CD4-positive, alpha-beta T cell (primary cell): ENCODE measurements at regions not wholly inside any gene's neighbourhood (a gene's known extent, or its start where the extent isn't known, plus 50 kb on each side); places are given as distances from the start of the nearest gene placed in this dataset.
"Not testable (repeated sequence)": the region's sequence is repeated elsewhere in the genome, so short reads cannot be mapped to it uniquely, and the experiment has no call there.

Source experiments
- ATAC-seq: fragments of 200-7000 bp; cut with Tn5 transposase; one replicate; pipeline ENCODE4 v1.10.0; 2022; ENCODE audit warnings: mild to moderate bottlenecking; ENCODE audit not compliant: poor library complexity
- CTCF ChIA-PET: fragments of 350-600 bp; sonication (Branson Sonifier 250); formaldehyde crosslinking; loops from one replicate; lab custom pipeline; 2021; ENCODE audit warnings: antibody characterized with exemption, inconsistent platforms; lab: Charles Lee
- POLR2A ChIA-PET: fragments of 350-600 bp; sonication (Branson Sonifier 250); formaldehyde crosslinking; loops from one replicate; lab custom pipeline; 2021; ENCODE audit warnings: antibody characterized with exemption, inconsistent platforms; lab: Charles Lee
- DNase-seq, 14 experiments: peaks; one replicate each; pipeline ENCODE4 v3.0.0-alpha.2; 2013 to 2020; ENCODE audit warnings: mixed read lengths in 2 of 14
- H3K27ac ChIP-seq, 2 donors: one replicate each; pipeline versions ENCODE4 v1.5.1 to v1.7.0; 2013; ENCODE audit warnings: low read length in 2 of 2, low read depth in 1 of 2, mild to moderate bottlenecking in 1 of 2
- H3K27me3 ChIP-seq, 2 experiments: 1 replicate in 1 of 2; 2 replicates in 1 of 2; pipeline versions ENCODE4 v1.6.1 to v1.7.0; 2013; ENCODE audit warnings: low read length in 2 of 2, control low read depth in 1 of 2, mild to moderate bottlenecking in 1 of 2, moderate library complexity in 1 of 2; ENCODE audit not compliant: insufficient read depth in 2 of 2, control insufficient read depth in 1 of 2
- H3K36me3 ChIP-seq: one replicate; pipeline ENCODE4 v1.6.1; 2013; ENCODE audit warnings: low read length, control low read depth; ENCODE audit not compliant: insufficient read depth
- H3K4me1 ChIP-seq: one replicate; pipeline ENCODE4 v1.6.1; 2013; ENCODE audit warnings: low read length, control low read depth; ENCODE audit not compliant: insufficient read depth
- H3K4me3 ChIP-seq: one replicate; pipeline ENCODE4 v1.5.1; 2013; ENCODE audit warnings: mild to moderate bottlenecking, low read length, moderate library complexity
- H3K9me3 ChIP-seq, 2 experiments: 1 replicate in 1 of 2; 2 replicates in 1 of 2; pipeline versions ENCODE4 v1.6.1 to v1.7.0; 2013; ENCODE audit warnings: low read length in 2 of 2, mild to moderate bottlenecking in 2 of 2, control low read depth in 1 of 2, moderate library complexity in 1 of 2; ENCODE audit not compliant: control insufficient read depth in 1 of 2, insufficient read depth in 1 of 2
- H3K27ac Mint-ChIP-seq: one replicate; pipeline ENCODE4 v1.8.0; 2020; ENCODE audit warnings: mixed read lengths
- H3K27me3 Mint-ChIP-seq: one replicate; pipeline ENCODE4 v1.8.0; 2021; ENCODE audit warnings: mixed read lengths
- H3K36me3 Mint-ChIP-seq: one replicate; pipeline ENCODE4 v1.8.0; 2021; ENCODE audit warnings: low read depth, mixed read lengths
- H3K4me1 Mint-ChIP-seq: one replicate; pipeline ENCODE4 v1.8.0; 2021; ENCODE audit warnings: low read depth, mixed read lengths
- H3K4me3 Mint-ChIP-seq: one replicate; pipeline ENCODE4 v1.8.0; 2020; ENCODE audit warnings: mild to moderate bottlenecking, mixed read lengths
- H3K9me3 Mint-ChIP-seq: one replicate; pipeline ENCODE4 v1.8.0; 2020; ENCODE audit warnings: mixed read lengths
- intact Hi-C, 2 experiments: fragments of 100-400 bp; cut with DNase I in 1 of 2; cut with micrococcal nuclease in 1 of 2; formaldehyde crosslinking; loops; one replicate each; pipeline versions ENCODE4 v1.15.1 to v1.9.0; 2023 to 2025; cut with DNase I, micrococcal nuclease
- TF ChIP-seq, protein P1 (sequence below): fragments of 200-600 bp; IDR thresholded peaks from one replicate; pipeline ENCODE4 v1.8.0; 2022; ENCODE audit warnings: antibody characterized with exemption, mild to moderate bottlenecking

GRCh38 chr10:21441625-21442024 lies 83.9 kb downstream of the SKIDA1 start:
- Mint-ChIP-seq H3K27ac (no peak overlapping the region), H3K4me3 (no peak overlapping the region), H3K36me3 (no peaks in the 10 kb centered on the region), H3K9me3 (no peaks in the 10 kb centered on the region), H3K4me1 (no peaks in the 10 kb centered on the region), H3K27me3 (no peaks in the 10 kb centered on the region)
- TF ChIP-seq, protein P1, sequence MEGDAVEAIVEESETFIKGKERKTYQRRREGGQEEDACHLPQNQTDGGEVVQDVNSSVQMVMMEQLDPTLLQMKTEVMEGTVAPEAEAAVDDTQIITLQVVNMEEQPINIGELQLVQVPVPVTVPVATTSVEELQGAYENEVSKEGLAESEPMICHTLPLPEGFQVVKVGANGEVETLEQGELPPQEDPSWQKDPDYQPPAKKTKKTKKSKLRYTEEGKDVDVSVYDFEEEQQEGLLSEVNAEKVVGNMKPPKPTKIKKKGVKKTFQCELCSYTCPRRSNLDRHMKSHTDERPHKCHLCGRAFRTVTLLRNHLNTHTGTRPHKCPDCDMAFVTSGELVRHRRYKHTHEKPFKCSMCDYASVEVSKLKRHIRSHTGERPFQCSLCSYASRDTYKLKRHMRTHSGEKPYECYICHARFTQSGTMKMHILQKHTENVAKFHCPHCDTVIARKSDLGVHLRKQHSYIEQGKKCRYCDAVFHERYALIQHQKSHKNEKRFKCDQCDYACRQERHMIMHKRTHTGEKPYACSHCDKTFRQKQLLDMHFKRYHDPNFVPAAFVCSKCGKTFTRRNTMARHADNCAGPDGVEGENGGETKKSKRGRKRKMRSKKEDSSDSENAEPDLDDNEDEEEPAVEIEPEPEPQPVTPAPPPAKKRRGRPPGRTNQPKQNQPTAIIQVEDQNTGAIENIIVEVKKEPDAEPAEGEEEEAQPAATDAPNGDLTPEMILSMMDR = no peak
- ChIA-PET POLR2A (no interaction called here), CTCF (no interaction called here)
- H3K36me3 ChIP-seq = no peaks in the 10 kb centered on the region
- DNase-seq (no peak), ATAC-seq (no peak)
- no peaks in the 10 kb centered on the region for H3K4me1 ChIP-seq
- intact Hi-C loops = no loop called here
- no peak overlapping the region for H3K27ac ChIP-seq
- H3K27me3 ChIP-seq = no peaks in the 10 kb centered on the region
- no peaks in the 10 kb centered on the region for H3K9me3 ChIP-seq
- H3K4me3 ChIP-seq = no peak overlapping the region

DNA sequence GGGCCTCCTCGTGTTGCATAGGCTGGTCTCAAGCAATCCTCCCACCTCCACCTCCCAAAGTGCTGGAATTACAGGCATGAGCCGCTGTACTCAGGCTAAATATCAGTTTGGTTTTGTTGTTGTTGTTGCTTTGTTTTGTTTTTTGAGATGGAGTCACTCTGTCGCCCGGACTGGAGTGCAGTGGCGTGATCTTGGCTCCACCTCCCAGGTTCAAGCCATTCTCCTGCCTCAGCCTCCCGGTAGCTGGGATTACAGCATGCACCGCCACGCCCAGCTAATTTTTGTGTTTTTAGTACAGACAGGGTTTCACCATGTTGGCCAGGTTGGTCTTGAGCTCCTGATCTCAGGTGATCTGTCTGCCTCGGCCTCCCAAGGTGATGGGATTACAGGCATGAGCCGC lies 86.6 kb downstream of the SKIDA1 start:
- H3K4me3 Mint-ChIP-seq, H3K27ac ChIP-seq, ATAC-seq, H3K36me3 Mint-ChIP-seq, H3K27me3 ChIP-seq, H3K36me3 ChIP-seq, H3K27ac Mint-ChIP-seq, H3K4me3 ChIP-seq, H3K4me1 Mint-ChIP-seq, DNase-seq, H3K27me3 Mint-ChIP-seq, H3K9me3 ChIP-seq, H3K4me1 ChIP-seq, intact Hi-C loops, H3K9me3 Mint-ChIP-seq: not testable (repeated sequence)
- CTCF ChIA-PET = interaction anchor here (0.6 kb wide), 1 partner anchor 665 kb away, joined by 3 read pairs; no protein-coding TSS in a partner anchor
- POLR2A ChIA-PET = interaction anchor here (0.6 kb wide), 1 partner anchor 1659 kb away, joined by 3 read pairs; no protein-coding TSS in a partner anchor

DNA sequence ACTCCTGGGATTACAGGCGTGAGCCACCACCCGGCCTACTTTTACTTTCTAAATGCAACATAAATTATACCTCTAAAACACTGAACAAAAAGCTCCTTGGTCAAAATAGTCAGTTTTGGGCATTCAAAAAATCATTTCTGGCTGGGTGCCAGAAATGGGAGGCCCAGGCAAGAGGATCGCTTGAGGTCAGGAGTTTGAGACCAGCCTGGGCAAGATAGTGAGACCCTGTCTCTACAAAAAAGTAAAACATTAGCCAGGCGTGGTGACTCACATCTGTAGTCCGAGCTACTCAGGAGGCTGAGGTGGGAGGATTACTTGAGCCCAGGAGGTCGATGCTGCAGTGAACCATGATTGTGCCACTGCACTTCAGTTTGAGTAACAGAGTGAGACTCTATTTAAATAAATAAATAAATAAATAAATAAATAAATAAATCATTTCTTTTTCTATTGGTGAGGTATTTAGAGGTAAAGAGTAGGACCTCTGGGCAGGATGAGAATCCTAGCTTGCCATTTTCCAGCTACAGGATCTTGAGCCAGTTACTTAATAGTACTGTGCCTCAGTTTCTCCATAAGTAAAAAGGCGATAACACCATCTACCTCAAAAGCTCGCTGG lies 87.6 kb downstream of the SKIDA1 start:
- Mint-ChIP-seq H3K36me3 (no peaks in the 10 kb centered on the region), H3K4me3 (no peak overlapping the region), H3K27me3 (no peaks in the 10 kb centered on the region), H3K9me3 (no peaks in the 10 kb centered on the region), H3K27ac (no peak overlapping the region), H3K4me1 (no peaks in the 10 kb centered on the region)
- Histone ChIP-seq H3K36me3 (no peaks in the 10 kb centered on the region), H3K4me3 (no peak overlapping the region), H3K9me3 (no peaks in the 10 kb centered on the region), H3K4me1 (no peaks in the 10 kb centered on the region), H3K27ac (no peak overlapping the region), H3K27me3 (no peaks in the 10 kb centered on the region)
- ATAC-seq = no peak
- no peak for DNase-seq
- intact Hi-C loops = no loop called here
- TF ChIP-seq, protein P1 = no peak
- ChIA-PET CTCF (no interaction called here), POLR2A (no interaction called here)

DNA sequence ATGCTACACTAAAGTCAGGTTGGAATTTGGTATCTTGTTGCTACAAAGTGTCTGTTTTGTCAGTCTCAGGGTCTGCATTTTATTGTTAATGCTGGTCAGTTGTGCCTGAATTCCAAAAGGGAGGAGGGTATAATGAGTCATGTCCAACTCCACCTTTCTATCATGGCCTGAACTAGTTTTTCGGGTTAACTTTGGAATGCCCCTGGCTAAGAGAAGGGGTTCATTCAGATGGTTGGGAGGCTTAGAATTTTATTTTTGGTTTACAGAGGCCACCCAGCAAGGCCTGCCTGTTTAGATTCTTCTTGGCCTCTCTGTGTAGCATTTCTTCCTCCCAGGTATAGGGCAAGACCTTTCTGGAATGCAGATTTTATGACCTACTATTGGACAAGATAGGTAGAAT lies 93.2 kb downstream of the SKIDA1 start:
- POLR2A ChIA-PET = no interaction called here

More for the DNA sequence above, 93.2 kb downstream of the SKIDA1 start:
- H3K4me3 Mint-ChIP-seq = no peak overlapping the region
- H3K27me3 ChIP-seq = no peaks in the 10 kb centered on the region
- no peak overlapping the region for H3K27ac Mint-ChIP-seq
- no peaks in the 10 kb centered on the region for H3K27me3 Mint-ChIP-seq
- no peaks in the 10 kb centered on the region for H3K4me1 ChIP-seq
- H3K36me3 Mint-ChIP-seq = no peaks in the 10 kb centered on the region
- CTCF ChIA-PET = no interaction called here
- peaks cover 2% of the 10 kb centered on the region for H3K9me3 Mint-ChIP-seq
- DNase-seq = no peak
- no peaks in the 10 kb centered on the region for H3K36me3 ChIP-seq
- H3K27ac ChIP-seq = no peak overlapping the region
- no peaks in the 10 kb centered on the region for H3K4me1 Mint-ChIP-seq
- TF ChIP-seq, protein P1 = no peak
- no peak overlapping the region for H3K4me3 ChIP-seq
- ATAC-seq = no peak
- intact Hi-C loops = no loop called here
- no peaks in the 10 kb centered on the region for H3K9me3 ChIP-seq
